Renal cortex interstitium (tissue), 11 donors: ENCODE measurements at regions not wholly inside any gene's neighbourhood (a gene's known extent, or its start where the extent isn't known, plus 50 kb on each side); places are given as distances from the start of the nearest gene placed in this dataset.
"Not testable (repeated sequence)": the region's sequence is repeated elsewhere in the genome, so short reads cannot be mapped to it uniquely, and the experiment has no call there.

ENCODE experiments used
- DNase-seq, 11 donors: peaks; one replicate each; pipeline ENCODE4 v3.0.0-alpha.2; 2013; ENCODE audit warnings: low read depth in 9 of 11, low spot score in 4 of 11; ENCODE audit errors: extremely low read depth in 1 of 11

GRCh38 chr11:34001557-34002064, 49.9 kb upstream of the CAPRIN1 start:
- DNase-seq: peak in 4 of 11 donors; percentile 38 to 44 (median 42)

GRCh38 chr11:33999393-33999792, 52.1 kb upstream of the CAPRIN1 start:
- no peak for DNase-seq

DNA sequence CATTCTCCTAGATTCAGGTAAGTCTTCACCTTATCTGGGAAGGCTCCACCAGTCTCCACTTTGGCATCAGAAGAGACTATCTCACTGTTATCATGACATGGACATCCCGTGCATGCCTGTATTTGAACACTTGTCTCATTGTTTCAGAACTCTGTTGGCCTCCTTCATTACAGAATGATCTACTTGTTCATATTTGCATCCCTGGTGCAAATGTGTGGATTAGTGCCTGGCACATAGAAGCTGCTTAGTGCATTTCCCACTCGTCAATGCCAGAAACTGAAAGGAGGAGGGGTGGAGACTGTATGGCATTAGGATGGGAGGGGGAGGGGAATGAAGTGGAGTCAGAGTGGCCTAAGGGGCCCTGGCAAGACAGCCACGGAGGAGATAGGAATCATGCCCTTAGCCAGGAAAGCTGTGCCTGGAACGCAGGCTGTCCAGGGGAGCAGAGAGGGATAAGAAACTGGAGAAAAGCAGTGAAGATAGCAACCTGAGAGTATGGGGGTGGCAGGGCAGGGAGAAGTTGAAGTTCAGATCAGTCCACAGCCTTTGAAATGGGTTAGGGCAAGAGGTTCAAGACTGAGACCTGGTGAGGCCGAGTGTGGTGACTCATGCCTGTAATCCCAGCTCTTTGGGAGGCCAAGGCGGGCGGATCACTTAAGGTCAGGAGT, 53.8 kb upstream of the CAPRIN1 start:
- no peak for DNase-seq

DNA sequence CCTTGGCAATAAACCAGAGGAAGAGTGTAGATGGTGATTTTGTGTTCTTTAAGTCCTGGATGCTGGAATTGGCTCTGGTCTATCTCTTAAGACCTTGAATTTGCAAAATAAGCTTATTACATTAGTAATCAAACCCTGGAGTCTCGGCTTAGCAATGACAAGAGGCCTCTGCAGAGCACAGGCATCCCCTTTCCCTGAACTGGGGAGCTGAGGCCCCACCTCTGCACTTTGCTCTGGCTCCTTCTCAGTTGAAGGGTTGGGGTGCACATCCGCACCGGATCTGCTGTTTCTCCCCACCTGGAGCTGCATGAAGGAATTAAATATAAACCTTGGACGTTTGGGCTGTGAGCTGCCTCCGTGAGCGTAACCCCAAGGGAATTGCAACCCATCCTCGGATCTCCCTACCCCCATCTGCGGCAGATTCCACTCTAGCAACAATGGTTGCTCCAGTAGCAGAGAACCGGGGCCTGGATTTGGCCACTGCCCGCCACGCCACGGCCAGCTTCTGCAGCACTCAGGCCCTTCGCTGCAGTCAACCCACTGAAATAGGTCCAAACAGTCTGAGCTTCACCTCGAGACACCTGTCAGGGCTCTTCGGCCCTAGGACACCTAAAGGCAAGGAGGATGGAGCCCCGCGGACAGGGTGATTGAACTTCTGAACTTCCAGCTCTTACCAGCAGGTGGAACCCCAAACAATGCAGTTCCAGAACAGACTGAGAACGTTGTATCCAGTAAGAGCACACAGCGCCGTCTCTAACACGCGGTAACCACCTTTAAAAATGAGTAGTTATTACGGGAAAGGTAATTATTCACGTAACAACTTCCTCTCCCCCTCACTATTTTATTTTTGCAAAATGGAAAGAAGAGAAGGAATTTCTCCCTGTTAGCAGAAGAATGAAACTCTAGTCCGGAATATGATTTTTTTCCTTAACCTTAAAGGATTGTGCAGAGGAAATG, 54.8 kb upstream of the CAPRIN1 start:
- peak in 9 of 11 donors; percentile 50 to 68 (median 59) for DNase-seq

- DNase-seq: no peak
These were observed 56.6 kb upstream of the CAPRIN1 start for GRCh38 chr11:33994937-33995336.

- DNase-seq: not testable (repeated sequence)
These were observed 60.4 kb upstream of the CAPRIN1 start for GRCh38 chr11:33991136-33991535.

GRCh38 chr11:33990131-33990530, 61.4 kb upstream of the CAPRIN1 start:
- not testable (repeated sequence) for DNase-seq

DNA sequence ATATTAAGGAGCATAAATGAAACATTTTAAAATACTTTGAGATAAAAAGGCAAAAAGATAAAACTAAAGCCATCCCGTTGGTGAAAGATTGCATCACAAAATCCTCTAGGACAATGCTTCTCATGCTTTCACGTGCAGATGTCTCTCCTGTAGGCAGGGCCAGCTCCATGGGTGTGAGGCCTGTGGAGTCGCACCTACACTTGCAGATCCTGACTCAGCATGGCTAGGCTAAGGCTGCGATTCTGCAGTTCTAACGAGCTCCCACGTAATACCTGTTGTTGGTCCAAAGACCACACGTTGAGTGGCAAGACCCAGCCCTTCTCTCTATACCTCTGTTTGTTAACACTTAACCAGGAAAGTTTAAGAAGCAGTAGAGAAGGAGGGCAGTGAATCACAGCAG, 62.1 kb upstream of the CAPRIN1 start:
- DNase-seq: no peak

DNA sequence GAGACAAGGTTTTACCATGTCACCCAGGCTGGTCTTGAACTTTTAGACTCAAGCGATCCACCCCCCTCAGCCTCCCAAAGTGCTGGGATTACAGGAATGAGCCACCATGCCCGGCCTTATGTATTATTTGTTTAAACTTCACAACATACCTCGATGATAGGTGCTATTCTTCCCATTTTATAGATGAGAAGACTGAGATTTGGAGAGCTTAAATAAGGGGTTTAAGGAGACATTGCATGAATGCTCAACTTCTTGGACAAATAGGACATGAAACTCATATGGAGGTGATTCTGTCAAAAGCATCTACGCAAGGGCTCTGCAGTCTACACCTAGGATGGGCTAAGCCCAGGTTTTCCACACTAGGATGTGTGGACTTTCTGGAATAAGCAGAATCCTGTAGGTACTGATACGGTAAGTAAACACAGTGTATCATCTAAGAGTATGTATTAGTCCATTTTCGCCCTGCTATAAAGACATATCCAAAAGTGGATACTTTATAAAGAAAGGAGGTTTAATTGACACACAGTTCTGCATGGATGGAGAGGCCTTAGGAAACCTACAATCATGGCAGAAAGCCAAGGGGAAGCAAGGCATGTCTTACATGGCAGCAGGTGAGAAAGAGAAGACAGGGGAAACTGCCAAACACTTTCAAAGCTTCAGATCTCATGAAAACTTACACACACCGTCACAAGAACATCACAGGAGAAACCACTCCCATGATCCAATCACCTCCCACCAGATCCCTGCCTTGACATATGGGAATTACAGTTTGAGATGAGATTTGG, 62.8 kb upstream of the CAPRIN1 start:
- no peak for DNase-seq

DNA sequence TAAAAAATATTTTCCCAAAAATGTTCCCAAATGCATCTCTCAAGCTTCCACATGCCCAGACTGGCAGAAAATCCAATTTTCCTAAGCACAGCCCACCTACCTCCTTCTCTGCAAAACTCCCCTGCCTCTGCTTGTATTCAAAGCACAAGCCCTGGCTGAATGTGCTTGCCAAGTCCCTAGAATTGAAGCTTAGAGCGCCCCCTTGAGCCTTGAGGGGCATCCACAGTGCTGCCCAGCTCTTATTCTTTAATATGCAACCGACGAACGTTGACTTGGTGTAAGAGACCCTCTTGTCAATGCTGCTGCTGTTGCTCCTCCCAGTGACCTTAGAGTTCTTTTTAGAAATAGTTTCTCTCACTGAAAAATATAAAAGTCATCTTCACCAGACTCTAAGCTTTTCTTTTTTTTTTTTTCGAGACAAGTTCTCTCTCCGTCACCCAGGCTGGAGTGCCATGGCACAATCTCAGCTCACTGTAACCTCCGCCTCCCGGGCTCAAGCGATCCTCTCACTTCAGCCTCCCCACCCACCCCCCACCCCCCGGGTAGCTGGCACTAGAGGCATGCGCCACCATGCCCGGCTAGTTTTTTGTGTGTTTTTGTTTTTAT, 63.5 kb upstream of the CAPRIN1 start:
- peak in 8 of 11 donors; percentile 65 to 81 (median 72) for DNase-seq

GRCh38 chr11:33987545-33987944, 64.0 kb upstream of the CAPRIN1 start:
- no peak for DNase-seq

- DNase-seq: not testable (repeated sequence)
These were observed 64.7 kb upstream of the CAPRIN1 start for GRCh38 chr11:33986597-33987501.

- DNase-seq: no peak
These were observed 66.7 kb upstream of the CAPRIN1 start for GRCh38 chr11:33984682-33985389.

DNA sequence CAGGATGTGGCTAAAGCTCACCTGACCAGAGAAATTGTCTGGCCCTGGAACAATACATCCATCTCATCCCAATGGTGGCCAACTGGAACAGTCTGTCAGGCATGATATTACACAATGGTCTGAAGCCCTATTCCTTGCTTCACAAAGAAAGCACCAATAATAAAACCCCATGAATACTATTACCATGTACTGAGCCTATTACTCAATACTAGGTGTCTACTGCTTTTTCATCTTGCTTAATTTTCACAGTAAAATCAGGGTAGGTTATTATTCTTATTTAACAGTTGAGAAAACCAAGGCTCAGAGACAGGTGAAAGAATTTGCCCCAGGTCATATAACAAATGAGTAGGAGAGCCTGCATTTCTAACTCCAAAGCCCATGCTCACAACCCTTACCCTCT, 68.9 kb upstream of the CAPRIN1 start:
- no peak for DNase-seq

- peak in 5 of 11 donors; percentile 41 to 54 (median 46) for DNase-seq
These were observed 70.6 kb upstream of the CAPRIN1 start for GRCh38 chr11:33980897-33981296.

GRCh38 chr11:33978376-33978775, 73.2 kb upstream of the CAPRIN1 start:
- no peak for DNase-seq

- no peak for DNase-seq
These were observed 73.9 kb upstream of the CAPRIN1 start for GRCh38 chr11:33977676-33978075.
